Right cardiac atrium (tissue), 5 donors: ENCODE measurements at regions not wholly inside any gene's neighbourhood (a gene's known extent, or its start where the extent isn't known, plus 50 kb on each side); places are given as distances from the start of the nearest gene placed in this dataset.
A peak's percentile ranks its signal among the peaks of the same experiment; 100 is the strongest.

Experiments used
- ATAC-seq, 2 donors: fragments of 200-7000 bp; cut with Tn5 transposase; one replicate each; pipeline versions ENCODE4 v1.8.0 to v1.9.1; 2020; ENCODE audit warnings: moderate library complexity in 2 of 2, mild to moderate bottlenecking in 1 of 2
- DNase-seq, 3 donors: peaks; one replicate each; pipeline ENCODE4 v3.0.0-alpha.2; 2020
- H3K27ac ChIP-seq: one replicate; pipeline ENCODE4 v1.5.1; 2013; ENCODE audit warnings: mild to moderate bottlenecking, low read length, control low read depth, moderate library complexity
- H3K27me3 ChIP-seq: one replicate; pipeline ENCODE4 v1.6.1; 2013; ENCODE audit not compliant: control insufficient read depth, insufficient read depth
- H3K4me1 ChIP-seq: one replicate; pipeline ENCODE4 v1.6.1; 2013; ENCODE audit warnings: low read length; ENCODE audit not compliant: control insufficient read depth, insufficient read depth
- H3K4me3 ChIP-seq: one replicate; pipeline ENCODE4 v1.5.1; 2013; ENCODE audit warnings: low read length, control low read depth
- H3K9me3 ChIP-seq: one replicate; pipeline ENCODE4 v1.6.1; 2013; ENCODE audit warnings: low read length; ENCODE audit not compliant: control insufficient read depth
- WGBS: extraction: QIAGEN DNeasy Blood & Tissue Kit; methylation state at CpG from one replicate; pipeline ENCODE4 v1.1.7; 2013; 5-methylcytosine and 5-hydroxymethylcytosine counted together
- intact Hi-C, 4 donors: fragments of 100-400 bp; cut with DNase I; formaldehyde crosslinking; loops; one replicate each; pipeline versions ENCODE4 v1.11.0 to v1.14.0; 2022 to 2023
- donor health status: healthy with polysubstance abuse.
- donor health status: DM: no; HTN: yes; CAD: no.
- donor health status: DM: no; HTN: no; CAD: no.
- donor health status: DM: no; HTN: yes; CAD: no; lungs with severe emphysema.
- donor health status: DM: yes; HTN: yes; CAD: no.

DNA sequence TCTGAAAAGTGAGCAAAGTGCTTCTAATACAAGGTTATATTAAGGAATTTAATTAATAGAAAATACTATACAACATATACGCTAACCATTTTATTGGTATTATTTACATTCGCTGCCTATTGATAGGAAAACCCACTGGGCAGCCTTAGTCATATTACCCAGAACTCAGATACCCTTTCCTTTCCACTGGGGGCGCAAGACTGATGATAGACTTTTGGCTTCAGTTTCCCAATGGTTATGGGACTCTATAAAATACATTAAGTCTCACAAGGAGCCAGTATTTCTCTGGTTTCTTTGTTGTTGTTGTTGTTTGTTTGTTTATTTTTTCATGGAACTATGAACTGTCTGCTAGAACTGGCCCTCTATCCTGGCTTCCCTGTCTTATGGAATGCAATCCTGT, 471.1 kb upstream of the KIRREL3 start:
- H3K4me3 ChIP-seq, result no peak overlapping the region
- H3K27ac ChIP-seq, result no peak overlapping the region
- no peaks in the 10 kb centered on the region for H3K9me3 ChIP-seq
- DNase-seq (no peak), ATAC-seq (no peak)
- H3K27me3 ChIP-seq, result no peaks in the 10 kb centered on the region
- WGBS, result 93% methylated on average over 3 of the region's 3 CpGs
- intact Hi-C loops, result no loop called here
- no peaks in the 10 kb centered on the region for H3K4me1 ChIP-seq

DNA sequence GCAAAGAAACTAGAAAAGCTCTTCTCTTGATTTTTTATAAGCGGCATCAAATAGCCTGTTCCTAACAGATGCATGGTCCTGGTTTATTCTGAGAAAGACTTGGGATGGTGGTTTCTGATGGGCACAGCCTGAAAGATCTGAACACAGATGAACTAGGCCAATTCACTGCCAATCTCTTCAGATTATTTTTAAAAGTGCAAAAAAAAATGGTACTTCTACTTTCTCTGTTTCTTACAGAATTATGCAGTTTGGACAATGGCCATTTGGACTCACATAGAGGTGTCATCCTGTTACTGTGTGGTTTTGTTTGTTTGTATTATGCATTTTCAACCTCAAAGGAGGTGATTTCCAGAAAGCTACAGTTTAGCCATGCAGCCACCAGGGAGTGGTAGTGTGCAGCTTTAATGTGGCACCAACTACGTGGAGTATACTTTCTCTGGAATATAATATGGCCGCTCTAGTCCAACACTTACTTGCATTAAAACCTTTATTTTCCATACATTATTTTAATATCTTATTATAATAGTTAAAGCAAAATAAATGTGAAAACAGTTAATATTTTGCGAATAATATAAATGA, 469.8 kb upstream of the KIRREL3 start:
- no peak for DNase-seq
- ATAC-seq, result no peak
- Histone ChIP-seq H3K9me3 (no peaks in the 10 kb centered on the region), H3K4me1 (no peaks in the 10 kb centered on the region), H3K4me3 (no peak overlapping the region), H3K27ac (no peak overlapping the region), H3K27me3 (no peaks in the 10 kb centered on the region)
- WGBS, result 72% methylated on average over 4 of the region's 4 CpGs
- intact Hi-C loops, result no loop called here

DNA sequence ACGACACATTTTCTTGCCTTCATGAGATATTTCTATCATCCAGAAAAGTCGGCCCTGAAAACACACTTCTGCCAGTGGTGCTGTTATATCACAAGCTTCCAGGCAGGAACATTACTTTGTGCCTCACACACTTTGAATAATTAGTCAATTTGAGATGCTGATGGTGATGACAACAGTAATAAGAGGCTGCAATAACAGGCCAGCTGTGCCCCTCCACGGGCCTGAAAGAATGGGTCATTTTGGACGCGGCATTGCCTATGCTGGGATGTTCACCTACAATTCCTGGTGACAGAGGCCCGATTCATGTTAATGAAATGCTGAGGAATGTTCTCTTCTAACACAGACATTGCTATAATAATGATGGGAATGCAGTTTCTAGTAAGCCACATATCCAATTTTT, 463.8 kb upstream of the KIRREL3 start:
- H3K4me1 ChIP-seq, result no peaks in the 10 kb centered on the region
- 65% methylated on average over 6 of the region's 6 CpGs for WGBS
- ATAC-seq (no peak), DNase-seq (no peak)
- no peak overlapping the region for H3K27ac ChIP-seq
- no peak overlapping the region for H3K4me3 ChIP-seq
- H3K9me3 ChIP-seq, result no peaks in the 10 kb centered on the region
- intact Hi-C loops, result no loop called here
- H3K27me3 ChIP-seq, result no peaks in the 10 kb centered on the region

DNA sequence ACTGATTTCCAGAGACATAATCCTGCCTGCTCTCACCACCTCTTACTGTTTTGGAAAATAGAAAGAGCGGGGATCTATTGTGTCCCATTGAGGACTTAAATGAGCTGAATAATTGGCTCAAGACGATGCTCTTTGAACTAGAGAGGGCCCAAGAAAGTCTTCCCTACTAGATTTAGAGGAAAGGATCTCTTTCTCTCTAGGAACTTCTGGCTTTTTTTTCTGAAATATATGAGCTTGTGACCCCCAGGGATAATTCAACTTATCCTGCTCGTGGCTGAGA, 461.4 kb upstream of the KIRREL3 start:
- WGBS, result 65% methylated on average over 3 of the region's 3 CpGs
- no peaks in the 10 kb centered on the region for H3K4me1 ChIP-seq
- no peaks in the 10 kb centered on the region for H3K9me3 ChIP-seq
- no peak overlapping the region for H3K4me3 ChIP-seq
- DNase-seq (no peak), ATAC-seq (no peak)
- intact Hi-C loops, result no loop called here
- H3K27me3 ChIP-seq, result no peaks in the 10 kb centered on the region
- no peak overlapping the region for H3K27ac ChIP-seq

DNA sequence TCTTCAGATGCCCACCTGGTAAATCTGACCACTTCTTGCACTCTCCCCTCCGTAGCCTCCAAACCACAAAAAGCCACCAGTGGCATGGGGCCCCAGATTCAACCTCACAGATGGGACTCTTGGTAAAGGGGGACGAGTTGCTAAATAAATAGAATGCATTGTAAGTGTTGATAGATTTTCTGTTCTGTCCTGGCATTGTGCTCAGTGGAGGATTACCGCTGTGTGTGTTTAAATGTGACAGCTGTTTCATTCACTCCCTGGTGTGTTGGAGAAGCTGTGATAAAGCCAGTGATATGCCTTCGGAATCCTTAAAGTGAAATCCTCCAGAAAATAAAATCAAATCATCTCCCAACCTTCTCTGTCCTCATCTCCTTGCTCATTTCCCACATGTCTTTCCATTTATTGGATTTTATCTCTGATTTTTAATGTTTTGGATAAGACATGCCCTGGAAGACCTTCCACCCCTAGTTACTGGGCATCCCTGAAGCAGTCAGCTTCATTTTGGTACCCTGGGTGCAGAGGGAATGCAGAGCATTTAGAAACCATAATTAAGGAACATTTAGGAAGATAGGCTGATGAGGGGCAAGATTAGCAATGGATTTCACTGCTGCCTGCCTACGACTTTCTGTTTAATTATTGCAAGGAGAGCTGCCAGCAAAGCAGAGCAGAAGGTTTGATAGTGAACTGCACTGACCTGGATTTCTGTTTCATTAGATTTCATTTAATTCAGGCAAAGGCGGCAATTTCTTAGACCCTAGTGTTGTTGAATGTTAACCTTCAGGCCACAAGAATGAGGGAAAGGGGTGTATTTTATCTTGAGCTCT, 460.9 kb upstream of the KIRREL3 start:
- Histone ChIP-seq H3K4me1 (no peaks in the 10 kb centered on the region), H3K27ac (no peak overlapping the region), H3K9me3 (no peaks in the 10 kb centered on the region), H3K27me3 (no peaks in the 10 kb centered on the region), H3K4me3 (no peak overlapping the region)
- 45% methylated on average over 6 of the region's 6 CpGs for WGBS
- intact Hi-C loops, result no loop called here
- ATAC-seq (no peak), DNase-seq (no peak)

GRCh38 chr11:127458561-127458960, 458.0 kb upstream of the KIRREL3 start:
- Histone ChIP-seq H3K9me3 (no peaks in the 10 kb centered on the region), H3K4me3 (no peak overlapping the region), H3K27me3 (no peaks in the 10 kb centered on the region), H3K27ac (no peak overlapping the region), H3K4me1 (no peaks in the 10 kb centered on the region)
- 45% methylated on average over 2 of the region's 2 CpGs for WGBS
- no peak for ATAC-seq
- no peak for DNase-seq
- intact Hi-C loops, result no loop called here

- Histone ChIP-seq H3K27me3 (no peaks in the 10 kb centered on the region), H3K4me1 (no peaks in the 10 kb centered on the region), H3K9me3 (no peaks in the 10 kb centered on the region), H3K4me3 (no peak overlapping the region), H3K27ac (no peak overlapping the region)
- ATAC-seq (no peak), DNase-seq (no peak)
- WGBS, result 40% methylated on average over 4 of the region's 4 CpGs
- intact Hi-C loops, result no loop called here
Measured at GRCh38 chr11:127454856-127455255, 454.3 kb upstream of the KIRREL3 start.

DNA sequence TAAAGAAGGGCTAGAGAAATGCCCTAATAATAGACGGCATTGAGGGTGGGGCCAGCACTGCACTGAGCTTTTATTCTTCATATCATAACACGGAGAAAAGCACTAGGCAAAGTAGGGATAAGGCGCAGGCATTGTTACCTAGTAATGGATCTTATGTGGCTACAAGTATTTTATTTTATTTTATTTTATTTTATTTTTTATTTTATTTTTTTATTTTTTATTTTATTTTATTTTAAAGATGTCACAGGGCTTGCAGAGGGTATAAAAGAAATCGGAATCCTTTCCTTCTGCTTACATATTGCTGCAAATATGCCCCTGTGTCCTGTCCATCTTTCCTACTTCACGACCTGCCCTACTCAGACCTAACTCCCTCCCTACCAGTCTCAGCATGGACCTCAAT, 452.0 kb upstream of the KIRREL3 start:
- Histone ChIP-seq H3K27me3 (no peaks in the 10 kb centered on the region), H3K4me1 (no peaks in the 10 kb centered on the region), H3K27ac (no peak overlapping the region), H3K4me3 (no peak overlapping the region), H3K9me3 (no peaks in the 10 kb centered on the region)
- no peak for DNase-seq
- intact Hi-C loops, result no loop called here
- ATAC-seq, result no peak
- 77% methylated on average over 5 of the region's 5 CpGs for WGBS

GRCh38 chr11:127451861-127452260, 451.3 kb upstream of the KIRREL3 start:
- no peak overlapping the region for H3K4me3 ChIP-seq
- 59% methylated on average over 9 of the region's 9 CpGs for WGBS
- intact Hi-C loops, result no loop called here
- no peaks in the 10 kb centered on the region for H3K9me3 ChIP-seq
- no peak overlapping the region for H3K27ac ChIP-seq
- peak; percentile 87 to 95 for ATAC-seq
- no peaks in the 10 kb centered on the region for H3K4me1 ChIP-seq
- DNase-seq, result peak; percentile 80 to 94 (median 91)
- no peaks in the 10 kb centered on the region for H3K27me3 ChIP-seq

GRCh38 chr11:127448101-127448500, 447.5 kb upstream of the KIRREL3 start:
- DNase-seq (no peak), ATAC-seq (no peak)
- WGBS, result 70% methylated on average over 10 of the region's 10 CpGs
- intact Hi-C loops, result no loop called here
- H3K9me3 ChIP-seq, result no peaks in the 10 kb centered on the region
- no peak overlapping the region for H3K4me3 ChIP-seq
- no peaks in the 10 kb centered on the region for H3K27me3 ChIP-seq
- no peaks in the 10 kb centered on the region for H3K4me1 ChIP-seq
- H3K27ac ChIP-seq, result no peak overlapping the region

GRCh38 chr11:127445476-127445875, 444.9 kb upstream of the KIRREL3 start:
- ATAC-seq (peak; percentile 36 to 44), DNase-seq (no peak)
- H3K4me1 ChIP-seq, result no peaks in the 10 kb centered on the region
- no peaks in the 10 kb centered on the region for H3K9me3 ChIP-seq
- WGBS, result 58% methylated on average over 4 of the region's 4 CpGs
- H3K27ac ChIP-seq, result no peak overlapping the region
- no peaks in the 10 kb centered on the region for H3K27me3 ChIP-seq
- intact Hi-C loops, result no loop called here
- no peak overlapping the region for H3K4me3 ChIP-seq

DNA sequence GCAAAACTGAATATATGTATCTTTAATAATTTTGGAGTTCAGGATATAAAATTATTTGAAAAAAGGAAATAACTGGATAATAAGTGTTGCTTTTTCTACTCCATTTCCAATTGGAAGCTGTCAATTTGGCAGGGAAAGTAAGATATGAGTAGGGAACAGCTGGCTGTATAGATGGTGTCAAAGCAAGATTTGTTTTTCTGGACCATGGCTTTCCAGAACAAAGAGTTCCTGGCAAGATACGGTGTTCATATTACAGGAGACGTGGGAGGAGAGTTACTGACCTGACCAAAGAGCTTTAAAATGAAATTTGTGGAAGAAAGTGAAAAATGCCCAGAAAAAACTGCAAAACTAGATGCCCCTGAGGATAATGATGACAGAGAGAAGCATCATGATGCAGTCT, 442.7 kb upstream of the KIRREL3 start:
- no peaks in the 10 kb centered on the region for H3K4me1 ChIP-seq
- H3K9me3 ChIP-seq, result no peaks in the 10 kb centered on the region
- WGBS, result 39% methylated on average over 2 of the region's 2 CpGs
- H3K27ac ChIP-seq, result no peak overlapping the region
- intact Hi-C loops, result no loop called here
- DNase-seq, result no peak
- ATAC-seq, result peak in 1 of 2 donors; percentile 85
- no peaks in the 10 kb centered on the region for H3K27me3 ChIP-seq
- H3K4me3 ChIP-seq, result no peak overlapping the region
